ENCODE measurements at regions not wholly inside any gene's neighbourhood (a gene's known extent, or its start where the extent isn't known, plus 50 kb on each side); places are given as distances from the start of the nearest gene placed in this dataset.
A peak's percentile ranks its signal among the peaks of the same experiment; 100 is the strongest.
"Not testable (repeated sequence)": the region's sequence is repeated elsewhere in the genome, so short reads cannot be mapped to it uniquely, and the experiment has no call there.

GRCh38 chr9:85332487-85332886, 409.3 kb downstream of the AGTPBP1 start:
- DNase-seq (ENCODE audit: low spot score): peak; percentile 13

- DNase-seq (ENCODE audit: low spot score): no peak
These were observed 410.1 kb downstream of the AGTPBP1 start for GRCh38 chr9:85331626-85332025.

DNA sequence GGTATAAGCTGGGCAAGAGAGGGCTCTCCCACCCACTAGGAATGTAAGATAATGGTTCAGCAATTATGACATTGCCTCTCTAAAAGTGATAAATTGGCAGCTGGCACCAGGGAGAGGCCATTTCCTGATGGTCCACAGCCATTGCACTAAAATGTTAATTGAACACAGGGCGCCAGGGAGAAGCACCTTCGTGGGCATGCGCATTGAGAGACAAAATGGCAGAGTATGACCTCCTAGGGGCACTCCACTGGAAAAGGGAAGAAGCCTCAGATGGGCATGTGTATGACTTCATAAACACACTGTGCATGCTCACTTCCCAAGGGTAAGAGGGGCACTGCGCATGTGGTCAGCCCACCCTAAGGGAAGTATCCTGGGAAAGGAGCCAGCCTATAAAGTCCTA, 419.2 kb downstream of the AGTPBP1 start:
- no peak for DNase-seq (ENCODE audit: low spot score)

GRCh38 chr9:85321561-85321960, 420.2 kb downstream of the AGTPBP1 start:
- no peak for DNase-seq (ENCODE audit: low spot score)

DNA sequence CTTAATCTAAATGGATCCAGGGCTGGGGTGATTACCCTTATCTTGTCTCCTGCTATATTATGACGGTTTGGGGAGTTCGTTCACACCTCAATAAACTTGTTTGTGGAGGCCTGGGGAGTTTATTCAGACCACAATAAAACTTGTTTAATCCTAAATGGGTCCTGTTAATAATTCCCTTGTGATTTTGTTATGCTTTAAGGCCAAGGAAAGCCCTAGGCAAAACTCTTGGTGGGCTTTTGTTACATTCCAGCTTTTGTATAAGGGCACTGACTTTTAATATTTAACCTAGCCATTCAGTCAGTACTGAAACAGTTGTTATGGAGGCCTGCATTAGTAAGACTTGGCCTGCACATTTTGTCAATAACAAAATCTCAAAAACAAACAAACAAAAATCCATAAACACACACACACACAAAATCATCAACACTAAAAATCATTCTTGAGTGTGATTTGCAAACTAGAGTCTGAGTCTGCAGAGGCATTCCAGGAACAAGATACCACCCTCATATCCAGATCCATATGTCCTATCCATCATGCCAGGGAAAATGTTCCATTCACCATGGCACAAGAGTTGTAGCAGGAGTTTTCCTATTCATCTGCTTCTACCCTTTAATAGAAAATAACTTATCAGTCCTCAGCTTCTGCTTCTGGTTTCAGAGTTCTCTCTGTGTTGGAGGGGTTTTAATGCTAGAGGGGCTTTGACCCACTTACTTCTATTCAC, 421.7 kb downstream of the AGTPBP1 start:
- no peak for DNase-seq (ENCODE audit: low spot score)

GRCh38 chr9:85315535-85315934, 426.2 kb downstream of the AGTPBP1 start:
- DNase-seq (ENCODE audit: low spot score): not testable (repeated sequence)

DNA sequence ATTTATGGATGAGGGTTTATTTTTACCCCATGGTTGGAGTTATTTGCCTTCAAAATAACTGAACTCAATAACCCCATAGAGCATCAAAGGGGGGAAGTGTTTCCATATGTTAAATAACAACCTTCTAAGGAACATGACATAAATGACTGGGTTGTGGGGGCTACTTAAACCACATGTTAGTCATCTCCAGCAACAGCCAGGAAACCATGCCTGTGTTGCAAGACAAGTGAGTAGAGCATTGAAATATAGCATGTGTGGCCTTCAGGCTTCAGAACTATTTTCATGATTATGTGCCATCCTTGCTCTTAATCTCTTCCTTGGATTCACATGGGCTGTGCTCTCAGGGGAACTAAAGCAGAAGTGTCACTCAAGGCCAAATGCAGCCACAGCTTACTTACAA, 431.2 kb downstream of the AGTPBP1 start:
- no peak for DNase-seq (ENCODE audit: low spot score)

DNA sequence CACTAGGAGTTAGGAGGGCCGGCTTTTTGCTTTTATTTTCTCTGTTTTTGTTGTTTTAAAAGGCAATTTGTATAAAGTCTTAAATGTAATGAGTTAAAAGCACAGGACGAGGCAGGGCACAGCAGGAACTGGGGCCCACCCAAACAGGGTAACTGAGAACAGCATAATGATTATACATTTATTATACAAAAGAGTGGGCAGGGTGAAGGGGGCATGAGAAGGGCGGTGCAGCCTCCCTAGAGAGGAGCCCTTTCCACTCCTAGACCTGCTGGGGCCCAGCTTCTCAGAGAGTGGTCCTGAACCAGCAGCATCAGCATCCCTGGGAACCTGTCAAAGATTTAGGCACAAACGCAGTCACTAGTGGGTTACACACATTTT, 438.0 kb downstream of the AGTPBP1 start:
- DNase-seq (ENCODE audit: low spot score): no peak

GRCh38 chr9:85302938-85303756, 438.6 kb downstream of the AGTPBP1 start:
- DNase-seq (ENCODE audit: low spot score): no peak

DNA sequence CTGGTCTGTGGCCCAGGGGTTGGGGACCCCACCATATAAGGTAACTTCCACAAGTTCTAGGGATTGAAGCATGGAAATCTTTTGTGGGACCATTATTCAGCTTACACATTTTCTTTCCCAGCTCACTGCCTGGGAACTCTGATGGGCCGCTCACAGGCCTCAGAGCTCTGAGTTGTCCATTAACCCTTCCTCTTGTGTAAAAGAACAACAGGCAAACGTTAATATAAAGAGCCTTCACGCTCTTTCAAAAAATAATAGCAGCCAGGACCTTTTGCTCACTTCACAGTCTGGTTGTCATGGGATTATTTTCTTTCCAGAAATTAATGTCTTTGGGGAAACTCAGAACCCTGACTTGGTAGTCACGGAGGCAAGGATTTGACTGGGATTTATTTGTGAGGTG, 443.3 kb downstream of the AGTPBP1 start:
- DNase-seq (ENCODE audit: low spot score): no peak

GRCh38 chr9:85295244-85295643, 446.5 kb downstream of the AGTPBP1 start:
- not testable (repeated sequence) for DNase-seq (ENCODE audit: low spot score)

DNA sequence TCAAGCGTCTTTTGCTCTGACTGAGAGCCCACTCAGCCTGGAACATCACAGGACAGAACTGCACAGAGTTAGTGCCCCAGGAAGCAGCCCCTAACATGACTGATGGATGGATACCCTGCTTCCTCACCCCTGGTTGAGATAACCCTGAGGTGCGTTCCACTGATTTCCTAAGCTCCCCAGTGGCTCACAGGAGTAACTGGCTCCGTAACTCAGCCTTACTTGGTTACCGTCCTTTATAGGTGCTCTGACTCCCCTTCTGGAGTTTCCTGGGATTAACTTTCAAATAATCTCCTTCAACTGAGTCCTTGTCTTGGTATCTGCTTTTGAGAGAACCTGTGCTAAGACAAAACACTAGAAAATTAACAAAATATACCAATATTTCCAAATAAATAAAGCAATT, 449.5 kb downstream of the AGTPBP1 start:
- no peak for DNase-seq (ENCODE audit: low spot score)

GRCh38 chr9:85291266-85291665, 450.5 kb downstream of the AGTPBP1 start:
- DNase-seq (ENCODE audit: low spot score): no peak

DNA sequence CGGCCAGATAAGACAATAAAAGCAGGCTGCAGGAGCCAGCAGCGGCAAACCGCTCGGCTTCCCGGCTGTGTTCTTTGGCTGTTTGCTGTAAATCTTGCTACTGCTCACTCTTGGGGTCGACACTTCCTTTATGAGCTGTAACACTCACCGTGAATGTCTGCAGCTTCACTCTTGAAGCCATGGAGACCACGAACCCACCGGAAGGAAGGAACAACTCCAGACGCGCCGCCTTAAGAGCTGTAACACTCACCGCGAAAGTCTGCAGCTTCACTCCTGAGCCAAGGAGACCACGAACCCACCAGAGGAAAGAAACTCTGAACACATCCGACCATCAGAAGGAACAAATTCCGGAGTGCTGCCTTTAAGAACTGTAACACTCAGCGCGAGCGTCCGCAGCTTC, 451.7 kb downstream of the AGTPBP1 start:
- DNase-seq (ENCODE audit: low spot score): no peak

GRCh38 chr9:85289142-85289541, 452.6 kb downstream of the AGTPBP1 start:
- DNase-seq (ENCODE audit: low spot score): no peak

DNA sequence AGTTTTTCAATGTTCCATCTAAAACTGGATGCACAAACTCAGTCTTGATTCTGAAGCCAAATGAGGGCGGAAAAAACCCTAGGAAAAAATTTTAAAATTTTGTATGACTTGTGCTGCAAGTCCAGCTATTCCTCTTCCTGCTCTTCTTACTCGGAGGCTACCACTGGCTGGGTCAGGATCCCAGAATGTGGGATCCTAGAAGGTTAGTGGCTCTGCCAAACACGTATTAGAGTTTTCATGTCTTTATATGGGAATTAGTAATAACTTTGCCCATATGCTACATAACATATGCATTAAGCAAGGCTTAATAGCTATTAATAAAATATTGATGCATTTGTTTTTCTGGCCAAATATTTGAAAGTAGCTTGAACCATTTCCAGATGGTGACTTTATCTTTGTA, 458.3 kb downstream of the AGTPBP1 start:
- no peak for DNase-seq (ENCODE audit: low spot score)

- no peak for DNase-seq (ENCODE audit: low spot score)
These were observed 463.0 kb downstream of the AGTPBP1 start for GRCh38 chr9:85278769-85279168.

DNA sequence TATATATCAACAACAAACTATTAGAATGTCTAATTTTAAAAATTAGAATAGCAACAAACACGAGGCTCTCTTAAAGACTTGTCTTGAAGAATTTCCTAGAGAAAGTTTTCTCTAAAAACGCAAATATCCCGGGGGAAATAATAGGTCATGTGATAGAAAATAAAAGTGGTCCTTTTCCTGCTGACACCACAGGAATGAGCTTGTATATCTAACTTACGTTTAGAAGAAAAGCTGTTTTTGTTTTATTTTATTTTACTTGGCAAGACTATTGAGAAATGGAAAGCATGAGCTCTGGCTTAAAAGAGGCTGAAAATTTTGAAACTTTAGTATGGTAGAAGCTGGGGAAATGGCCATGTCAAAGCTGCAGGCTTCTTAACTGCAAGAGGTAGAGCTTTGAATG, 465.0 kb downstream of the AGTPBP1 start:
- no peak for DNase-seq (ENCODE audit: low spot score)

DNA sequence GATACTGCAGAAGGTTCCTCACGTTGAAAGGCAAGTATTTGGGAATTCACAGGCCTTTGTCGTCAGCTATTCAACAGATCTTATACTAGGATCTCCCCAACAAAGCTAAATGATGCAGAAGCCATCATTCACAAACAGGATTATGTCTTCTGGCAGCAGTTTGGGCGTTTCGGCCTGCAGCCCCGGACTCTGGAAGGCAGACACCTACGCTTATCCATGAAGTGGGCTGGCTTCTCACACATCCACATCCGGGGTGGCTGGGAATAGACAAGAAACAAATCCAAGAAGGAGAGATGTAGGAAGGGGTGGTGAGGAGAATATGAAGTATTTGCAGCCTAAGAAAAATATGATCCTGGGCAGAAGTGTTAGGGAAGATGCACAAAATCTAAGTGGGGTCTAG, 471.9 kb downstream of the AGTPBP1 start:
- no peak for DNase-seq (ENCODE audit: low spot score)

DNA sequence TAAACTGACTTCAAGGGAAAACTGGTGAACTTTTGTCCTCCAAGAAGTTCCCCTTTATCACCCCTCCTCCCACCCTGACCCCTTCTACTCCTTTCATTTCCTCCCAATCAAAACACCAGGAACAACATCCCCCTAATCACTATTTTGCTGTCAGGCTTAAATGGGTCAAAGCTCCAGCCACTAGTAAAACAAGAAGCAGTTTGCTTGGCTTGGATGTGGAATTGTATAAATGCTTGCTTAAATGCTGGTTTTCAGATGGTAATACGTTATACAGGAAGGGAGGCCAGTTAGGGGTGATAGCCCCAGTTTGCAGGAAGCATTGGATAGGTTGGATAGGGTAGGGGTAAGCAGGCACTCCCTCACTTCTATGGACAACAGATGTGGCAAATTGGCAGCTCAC, 473.6 kb downstream of the AGTPBP1 start:
- no peak for DNase-seq (ENCODE audit: low spot score)

- no peak for DNase-seq (ENCODE audit: low spot score)
These were observed 477.1 kb downstream of the AGTPBP1 start for GRCh38 chr9:85264695-85265094.

DNA sequence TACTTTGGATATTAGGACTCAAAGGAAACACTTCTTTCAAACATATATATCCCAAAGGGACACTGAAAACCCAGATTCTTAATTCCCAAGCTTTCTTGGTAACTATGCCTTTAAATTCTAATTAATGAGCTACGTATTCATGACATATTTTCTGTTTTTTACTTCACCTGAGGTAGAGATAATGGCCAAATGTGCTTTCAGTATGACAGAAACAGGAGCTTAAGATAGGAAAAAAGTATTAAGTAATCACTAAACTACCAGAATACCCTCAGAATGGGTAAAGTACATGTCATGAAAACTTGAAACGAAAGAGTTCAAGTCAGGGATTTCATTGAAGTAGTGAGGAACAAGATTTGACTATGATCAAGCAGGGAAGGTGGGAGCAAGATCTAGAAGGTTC, 478.5 kb downstream of the AGTPBP1 start:
- DNase-seq (ENCODE audit: low spot score): no peak

- DNase-seq (ENCODE audit: low spot score): no peak
These were observed 479.4 kb downstream of the AGTPBP1 start for GRCh38 chr9:85262333-85262732.

All from H4 (cell line).